CD4-positive, alpha-beta T cell (primary cell): ENCODE measurements at regions not wholly inside any gene's neighbourhood (a gene's known extent, or its start where the extent isn't known, plus 50 kb on each side); places are given as distances from the start of the nearest gene placed in this dataset.

Experiments
- ATAC-seq: fragments of 200-7000 bp; cut with Tn5 transposase; one replicate; pipeline ENCODE4 v1.10.0; 2022; ENCODE audit warnings: mild to moderate bottlenecking; ENCODE audit not compliant: poor library complexity
- CTCF ChIA-PET: fragments of 350-600 bp; sonication (Branson Sonifier 250); formaldehyde crosslinking; loops from one replicate; lab custom pipeline; 2021; ENCODE audit warnings: antibody characterized with exemption, inconsistent platforms; lab: Charles Lee
- POLR2A ChIA-PET: fragments of 350-600 bp; sonication (Branson Sonifier 250); formaldehyde crosslinking; loops from one replicate; lab custom pipeline; 2021; ENCODE audit warnings: antibody characterized with exemption, inconsistent platforms; lab: Charles Lee
- DNase-seq, 14 experiments: peaks; one replicate each; pipeline ENCODE4 v3.0.0-alpha.2; 2013 to 2020; ENCODE audit warnings: mixed read lengths in 2 of 14
- H3K27ac ChIP-seq, 2 donors: one replicate each; pipeline versions ENCODE4 v1.5.1 to v1.7.0; 2013; ENCODE audit warnings: low read length in 2 of 2, low read depth in 1 of 2, mild to moderate bottlenecking in 1 of 2
- H3K27me3 ChIP-seq, 2 experiments: 1 replicate in 1 of 2; 2 replicates in 1 of 2; pipeline versions ENCODE4 v1.6.1 to v1.7.0; 2013; ENCODE audit warnings: low read length in 2 of 2, control low read depth in 1 of 2, mild to moderate bottlenecking in 1 of 2, moderate library complexity in 1 of 2; ENCODE audit not compliant: insufficient read depth in 2 of 2, control insufficient read depth in 1 of 2
- H3K36me3 ChIP-seq: one replicate; pipeline ENCODE4 v1.6.1; 2013; ENCODE audit warnings: low read length, control low read depth; ENCODE audit not compliant: insufficient read depth
- H3K4me1 ChIP-seq: one replicate; pipeline ENCODE4 v1.6.1; 2013; ENCODE audit warnings: low read length, control low read depth; ENCODE audit not compliant: insufficient read depth
- H3K4me3 ChIP-seq: one replicate; pipeline ENCODE4 v1.5.1; 2013; ENCODE audit warnings: mild to moderate bottlenecking, low read length, moderate library complexity
- H3K9me3 ChIP-seq, 2 experiments: 1 replicate in 1 of 2; 2 replicates in 1 of 2; pipeline versions ENCODE4 v1.6.1 to v1.7.0; 2013; ENCODE audit warnings: low read length in 2 of 2, mild to moderate bottlenecking in 2 of 2, control low read depth in 1 of 2, moderate library complexity in 1 of 2; ENCODE audit not compliant: control insufficient read depth in 1 of 2, insufficient read depth in 1 of 2
- H3K27ac Mint-ChIP-seq: one replicate; pipeline ENCODE4 v1.8.0; 2020; ENCODE audit warnings: mixed read lengths
- H3K27me3 Mint-ChIP-seq: one replicate; pipeline ENCODE4 v1.8.0; 2021; ENCODE audit warnings: mixed read lengths
- H3K36me3 Mint-ChIP-seq: one replicate; pipeline ENCODE4 v1.8.0; 2021; ENCODE audit warnings: low read depth, mixed read lengths
- H3K4me1 Mint-ChIP-seq: one replicate; pipeline ENCODE4 v1.8.0; 2021; ENCODE audit warnings: low read depth, mixed read lengths
- H3K4me3 Mint-ChIP-seq: one replicate; pipeline ENCODE4 v1.8.0; 2020; ENCODE audit warnings: mild to moderate bottlenecking, mixed read lengths
- H3K9me3 Mint-ChIP-seq: one replicate; pipeline ENCODE4 v1.8.0; 2020; ENCODE audit warnings: mixed read lengths
- CTCF ChIP-seq: fragments of 200-600 bp; IDR thresholded peaks from one replicate; pipeline ENCODE4 v1.8.0; 2022; ENCODE audit warnings: antibody characterized with exemption, mild to moderate bottlenecking
- intact Hi-C, 2 experiments: fragments of 100-400 bp; cut with DNase I in 1 of 2; cut with micrococcal nuclease in 1 of 2; formaldehyde crosslinking; loops; one replicate each; pipeline versions ENCODE4 v1.15.1 to v1.9.0; 2023 to 2025; cut with DNase I, micrococcal nuclease

GRCh38 chr10:130888493-130888892, 423.0 kb downstream of the TCERG1L start:
- H3K27me3 ChIP-seq, result no peaks in the 10 kb centered on the region
- H3K4me3 Mint-ChIP-seq, result no peak overlapping the region
- no peaks in the 10 kb centered on the region for H3K4me1 ChIP-seq
- H3K4me1 Mint-ChIP-seq, result no peaks in the 10 kb centered on the region
- ATAC-seq (no peak), DNase-seq (no peak)
- H3K27ac ChIP-seq, result no peak overlapping the region
- no peak overlapping the region for H3K4me3 ChIP-seq
- no peaks in the 10 kb centered on the region for H3K9me3 Mint-ChIP-seq
- H3K27ac Mint-ChIP-seq, result no peak overlapping the region
- peaks cover 10% of the 10 kb centered on the region for H3K27me3 Mint-ChIP-seq
- no peak for TF ChIP-seq CTCF
- peaks cover 0 to 15% of the 10 kb centered on the region in 2 experiments for H3K9me3 ChIP-seq
- CTCF ChIA-PET, result no interaction called here
- intact Hi-C loops, result no loop called here
- no peaks in the 10 kb centered on the region for H3K36me3 ChIP-seq
- POLR2A ChIA-PET, result no interaction called here
- no peaks in the 10 kb centered on the region for H3K36me3 Mint-ChIP-seq

- no peak overlapping the region for H3K4me3 ChIP-seq
- no peaks in the 10 kb centered on the region for H3K4me1 ChIP-seq
- no peak overlapping the region for H3K4me3 Mint-ChIP-seq
- intact Hi-C loops, result no loop called here
- TF ChIP-seq CTCF, result no peak
- H3K9me3 Mint-ChIP-seq, result no peaks in the 10 kb centered on the region
- peaks cover 10% of the 10 kb centered on the region for H3K27me3 Mint-ChIP-seq
- no peak overlapping the region for H3K27ac Mint-ChIP-seq
- H3K4me1 Mint-ChIP-seq, result no peaks in the 10 kb centered on the region
- DNase-seq, result no peak
- no peaks in the 10 kb centered on the region for H3K27me3 ChIP-seq
- H3K9me3 ChIP-seq, result peaks cover 0 to 13% of the 10 kb centered on the region in 2 experiments
- H3K36me3 ChIP-seq, result no peaks in the 10 kb centered on the region
- no peaks in the 10 kb centered on the region for H3K36me3 Mint-ChIP-seq
- ATAC-seq, result no peak
- no peak overlapping the region for H3K27ac ChIP-seq
- POLR2A ChIA-PET, result no interaction called here
- CTCF ChIA-PET, result no interaction called here
These were observed 422.3 kb downstream of the TCERG1L start for GRCh38 chr10:130889240-130889639.

DNA sequence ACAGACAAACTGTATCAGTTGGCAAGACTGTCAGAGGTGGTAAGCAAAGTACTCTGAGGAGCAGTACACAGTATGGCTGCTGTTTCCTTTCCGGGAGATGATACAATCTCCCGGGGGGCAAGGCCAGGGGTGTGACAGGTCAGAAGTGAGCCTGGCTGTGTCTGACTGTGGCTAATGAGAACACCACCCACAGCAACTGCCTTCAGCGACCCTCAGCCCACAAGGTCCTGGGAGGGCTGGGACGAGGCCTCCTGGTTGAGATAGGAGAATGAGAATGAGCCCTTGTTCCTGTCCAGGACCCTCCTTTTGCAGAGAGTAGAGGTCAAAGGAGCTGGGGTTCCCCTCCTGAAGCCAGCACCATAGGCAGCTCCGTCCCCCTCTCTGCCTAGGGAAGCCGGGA, 421.7 kb downstream of the TCERG1L start:
- intact Hi-C loops, result no loop called here
- H3K4me1 Mint-ChIP-seq, result no peaks in the 10 kb centered on the region
- TF ChIP-seq CTCF, result no peak
- H3K4me3 Mint-ChIP-seq, result no peak overlapping the region
- Histone ChIP-seq H3K9me3 (peaks cover 0 to 9% of the 10 kb centered on the region in 2 experiments), H3K27me3 (no peaks in the 10 kb centered on the region), H3K27ac (no peak overlapping the region), H3K4me3 (no peak overlapping the region), H3K36me3 (no peaks in the 10 kb centered on the region), H3K4me1 (no peaks in the 10 kb centered on the region)
- no peak for DNase-seq
- ATAC-seq, result no peak
- H3K27me3 Mint-ChIP-seq, result peaks cover 10% of the 10 kb centered on the region
- no peaks in the 10 kb centered on the region for H3K9me3 Mint-ChIP-seq
- ChIA-PET POLR2A (no interaction called here), CTCF (no interaction called here)
- H3K27ac Mint-ChIP-seq, result no peak overlapping the region
- no peaks in the 10 kb centered on the region for H3K36me3 Mint-ChIP-seq
